SIG-M5 treated with dmso at 0.1 percent for 504 hours (cell line): ENCODE measurements at regions not wholly inside any gene's neighbourhood (a gene's known extent, or its start where the extent isn't known, plus 50 kb on each side); places are given as distances from the start of the nearest gene placed in this dataset.

Experiments used
- DNase-seq: peaks from one replicate; lab custom pipeline; 2025; ENCODE audit not compliant: unreplicated experiment; lab: John Stamatoyannopoulos, UW

DNA sequence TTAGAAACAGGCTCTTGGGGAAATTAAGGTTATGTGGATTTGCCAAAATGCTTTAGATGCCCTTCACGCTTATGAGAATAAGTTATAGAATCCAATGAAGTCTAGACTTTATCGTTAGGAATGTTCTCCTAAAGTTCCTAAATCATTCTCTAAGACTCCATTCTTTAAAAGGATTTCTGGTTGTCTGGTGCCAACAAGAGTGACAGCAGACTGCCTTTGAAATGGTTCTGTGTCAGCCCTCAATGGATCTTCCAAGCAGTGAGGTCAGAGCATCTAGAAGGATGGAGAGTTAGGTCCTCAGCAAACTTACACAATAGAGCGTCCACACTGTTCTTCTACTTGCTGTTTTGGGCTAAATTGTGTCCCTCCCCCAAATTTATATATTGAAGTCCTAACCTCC, 473.3 kb downstream of the GATA3 start:
- DNase-seq: no peak

DNA sequence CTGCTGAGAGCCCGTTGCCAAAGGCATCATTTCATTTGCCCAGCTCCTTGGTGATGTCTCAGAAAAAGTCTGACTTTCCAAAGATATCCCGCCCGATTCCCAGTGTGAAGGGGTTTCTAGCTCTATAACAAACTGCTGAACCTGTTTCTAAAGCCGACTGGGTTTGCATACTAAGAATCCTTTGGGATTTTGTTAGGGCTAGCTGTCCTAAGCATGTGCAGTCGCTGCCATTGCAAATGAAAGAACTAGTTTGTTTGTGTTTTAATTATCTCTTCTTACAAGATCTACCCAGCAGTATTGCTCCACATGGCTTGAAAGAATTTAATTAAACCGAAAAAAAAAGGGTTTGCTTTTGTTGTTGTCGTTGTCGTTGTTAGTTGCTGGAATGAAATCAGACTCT, 476.6 kb downstream of the GATA3 start:
- DNase-seq: no peak

DNA sequence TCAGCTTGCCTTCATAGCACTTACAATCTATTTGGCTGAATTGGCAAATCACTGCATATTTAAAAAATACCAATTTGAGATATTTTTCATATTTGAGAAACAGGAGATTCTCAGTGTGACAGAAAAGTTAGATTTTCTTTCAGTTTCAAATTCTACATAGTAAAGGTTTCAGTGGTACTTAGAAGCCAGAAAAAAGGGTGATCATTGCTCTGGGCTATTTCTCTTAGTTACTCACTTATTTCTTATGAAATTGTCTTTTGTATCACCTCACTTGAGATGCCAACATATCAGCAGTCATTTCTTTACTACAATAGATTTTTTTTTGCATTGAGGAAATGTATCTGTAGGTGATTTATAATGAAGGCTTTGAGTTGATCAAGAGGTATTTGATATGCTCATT, 478.2 kb downstream of the GATA3 start:
- DNase-seq: no peak

DNA sequence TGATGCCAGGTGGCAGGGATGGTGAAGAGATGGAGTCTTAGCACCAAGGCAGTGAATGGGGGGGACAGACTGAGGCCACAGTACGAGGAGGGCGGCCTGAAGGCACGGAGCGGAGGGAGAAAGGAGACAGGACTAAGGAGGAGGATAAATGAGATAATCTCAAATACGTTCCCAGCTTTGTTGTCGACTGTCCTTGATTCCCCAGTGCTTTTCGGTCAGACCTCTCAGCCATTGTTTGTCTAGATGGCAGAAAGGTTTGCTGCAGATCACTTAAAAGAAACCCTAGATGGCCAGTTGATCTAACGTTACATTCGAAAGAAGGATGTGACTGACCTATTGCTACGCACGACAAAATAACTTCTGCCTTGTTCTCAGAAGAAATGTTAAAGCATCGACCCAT, 479.0 kb downstream of the GATA3 start:
- no peak for DNase-seq

DNA sequence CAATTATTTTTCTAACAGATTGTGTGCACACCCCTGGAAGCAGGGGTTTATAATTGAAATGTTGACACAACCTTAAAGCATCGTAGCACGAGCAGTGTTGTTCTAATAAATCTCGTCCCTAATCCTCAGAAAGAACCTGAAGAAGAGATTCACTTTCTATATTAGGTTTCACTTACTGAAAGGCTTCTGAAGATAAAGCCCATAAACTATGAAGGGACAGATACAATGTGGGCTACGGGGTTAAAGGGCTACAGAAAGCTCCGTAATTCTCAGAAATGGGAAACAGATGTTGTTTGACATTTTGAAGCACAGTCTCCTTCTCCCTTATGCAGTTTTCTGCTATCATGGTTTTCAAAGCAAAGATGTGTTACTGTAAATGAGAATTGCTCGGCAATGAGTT, 479.6 kb downstream of the GATA3 start:
- no peak for DNase-seq

DNA sequence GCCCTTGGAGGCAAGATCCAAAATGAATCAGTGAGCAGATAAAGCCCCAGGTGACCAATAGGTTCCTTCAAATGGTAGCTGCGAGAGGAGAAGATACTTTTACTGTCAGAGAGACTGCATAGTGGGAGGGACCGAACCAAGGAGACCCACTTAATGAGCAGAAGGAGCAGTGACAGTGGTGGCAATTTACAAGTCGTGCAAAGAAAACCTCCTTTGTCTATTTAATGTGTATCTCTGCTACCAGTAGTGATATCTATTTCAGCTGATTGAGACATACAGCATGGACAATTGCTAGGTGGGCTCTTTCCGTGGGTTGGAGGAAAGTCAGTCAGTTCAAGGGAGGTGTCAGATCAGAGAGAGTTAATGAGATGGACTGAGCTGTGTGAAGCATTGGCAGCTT, 480.4 kb downstream of the GATA3 start:
- DNase-seq: no peak

DNA sequence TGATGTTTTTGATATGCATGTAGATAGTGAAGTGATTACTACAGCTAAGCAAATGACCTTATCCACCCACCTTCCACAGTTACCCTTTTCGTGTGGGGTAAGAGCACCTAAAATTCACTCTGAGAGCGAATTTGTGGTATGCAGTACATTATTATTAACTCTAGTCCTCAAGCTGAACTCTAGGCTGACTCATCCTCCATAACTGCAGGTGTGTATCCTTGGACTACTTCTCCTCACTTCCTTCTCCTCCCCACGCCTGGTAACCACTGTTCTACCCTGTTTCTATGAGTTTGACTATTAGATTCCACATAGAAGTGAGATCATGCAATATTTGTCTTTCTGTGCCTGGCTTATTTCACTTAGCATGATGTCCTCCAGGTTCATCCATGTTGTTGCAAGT, 484.6 kb downstream of the GATA3 start:
- DNase-seq: no peak

DNA sequence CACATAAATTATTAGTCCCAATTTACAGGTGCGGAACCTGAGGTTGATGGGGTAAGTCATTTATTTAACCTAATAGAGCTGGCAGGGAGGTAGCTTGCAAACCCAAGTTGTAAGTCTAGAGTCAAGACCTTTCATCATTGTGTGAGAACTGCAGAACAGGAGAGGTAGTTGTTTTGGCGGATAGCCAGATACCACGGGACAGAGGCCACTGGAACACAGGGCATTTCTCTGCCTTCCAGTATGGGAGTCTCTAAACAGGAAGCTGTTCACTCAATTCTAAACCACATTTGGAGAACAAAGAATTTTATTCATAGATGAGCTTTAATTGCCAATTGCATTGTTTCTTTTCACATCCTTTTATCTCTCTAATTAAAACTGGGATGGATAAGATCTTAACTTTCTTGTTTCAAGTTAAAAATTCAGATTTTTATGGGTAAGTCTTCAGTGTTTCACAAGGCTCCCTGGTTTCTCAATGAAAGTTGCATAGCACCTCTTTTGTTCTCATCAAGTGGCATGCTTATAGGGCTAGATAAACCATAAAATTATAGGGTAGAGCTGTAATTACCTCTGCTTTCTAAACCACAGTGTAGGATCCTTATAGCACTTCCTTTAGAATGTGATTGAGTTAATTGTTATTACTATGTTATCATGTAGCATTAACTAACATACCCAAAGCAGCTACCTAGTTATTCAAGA, 489.0 kb downstream of the GATA3 start:
- peak; percentile 3 for DNase-seq

DNA sequence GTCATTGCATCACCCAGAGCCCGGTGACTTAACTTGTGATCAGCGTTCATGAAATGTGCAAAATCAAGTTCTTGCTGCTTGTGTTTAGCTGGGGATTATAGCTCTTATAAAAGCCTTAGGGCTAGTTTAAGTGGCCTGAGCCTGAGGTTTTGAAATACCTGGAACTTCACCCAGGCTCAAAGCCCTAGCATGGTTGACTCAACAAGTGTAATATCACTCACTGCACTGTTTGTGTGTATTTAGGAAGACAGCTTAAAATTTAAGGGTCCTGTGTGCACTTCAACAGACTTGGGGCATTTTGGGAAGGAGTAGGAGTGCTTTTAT, 489.5 kb downstream of the GATA3 start:
- peak; percentile 41 for DNase-seq

DNA sequence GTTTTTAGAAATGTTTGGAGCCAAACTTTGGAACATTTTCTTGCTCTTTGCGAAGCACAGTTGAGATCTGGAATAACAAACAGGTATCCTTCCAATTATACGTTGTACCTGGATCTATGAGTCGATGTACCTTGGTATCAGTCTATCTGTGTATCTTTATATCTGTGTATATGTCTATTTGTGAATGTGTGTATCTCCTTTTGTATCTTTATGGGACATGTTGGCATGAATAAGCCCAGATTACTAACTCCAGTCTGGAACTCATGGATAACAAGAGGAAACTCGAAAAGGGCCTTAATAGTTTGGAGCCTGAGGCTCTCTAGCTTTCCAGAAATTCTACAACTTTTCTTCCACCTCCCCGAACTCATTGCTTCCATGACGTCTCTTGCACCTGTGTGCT, 490.0 kb downstream of the GATA3 start:
- no peak for DNase-seq

DNA sequence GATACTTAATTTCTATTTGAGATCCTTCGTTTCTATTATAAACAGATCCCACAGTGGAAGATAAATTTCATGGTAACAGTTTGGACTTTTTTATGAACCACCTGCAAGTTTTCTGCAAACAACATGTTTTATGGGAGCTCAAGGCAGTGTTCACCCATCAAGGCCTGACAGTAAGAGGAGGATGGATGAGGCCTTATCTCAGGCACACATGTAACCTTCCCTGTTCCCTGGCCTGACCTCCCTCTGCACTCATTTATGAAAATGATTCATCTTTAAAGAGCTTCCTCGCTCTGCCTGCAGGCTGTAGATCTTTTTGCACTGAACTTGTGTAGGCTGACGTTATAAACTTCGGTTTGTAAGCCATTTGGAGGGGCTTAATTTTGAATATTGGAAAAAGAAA, 500.1 kb downstream of the GATA3 start:
- DNase-seq: no peak

DNA sequence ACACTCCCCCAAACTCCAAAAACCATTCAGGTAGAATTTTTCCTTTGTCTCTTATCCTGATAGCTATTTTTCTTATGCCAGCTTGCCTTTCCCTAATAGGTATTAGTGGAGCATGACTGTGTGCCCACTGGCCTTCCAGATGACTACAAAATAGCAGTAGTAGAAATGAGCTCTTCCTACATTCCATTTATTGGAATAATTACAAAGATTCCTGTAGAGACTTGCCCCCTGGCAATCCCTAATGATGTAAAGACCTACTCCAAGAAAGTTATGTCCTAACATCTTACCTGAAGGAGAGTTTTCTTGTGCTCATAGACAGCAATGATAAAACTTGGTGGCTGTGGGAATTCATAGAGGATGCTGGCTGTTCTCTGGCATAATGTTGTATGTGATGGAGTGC, 501.8 kb downstream of the GATA3 start:
- no peak for DNase-seq

DNA sequence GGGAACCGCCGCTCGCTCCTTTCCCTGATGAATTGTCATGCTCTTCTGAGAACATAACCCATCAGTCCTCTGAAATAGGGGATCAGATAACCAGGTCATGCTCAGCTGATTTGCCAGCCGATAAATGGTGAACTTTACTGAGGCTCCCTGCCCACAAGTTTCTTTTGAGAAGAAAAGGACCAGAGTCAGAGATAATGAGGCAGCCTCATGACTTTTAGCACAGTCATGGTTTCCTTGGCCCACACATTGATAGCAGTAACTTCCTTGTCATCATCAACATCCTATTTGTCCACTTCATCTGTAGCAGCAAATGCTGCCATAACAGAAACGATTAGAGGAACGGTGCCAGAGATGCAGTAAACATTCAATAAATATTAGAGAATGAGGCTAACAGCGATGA, 509.0 kb downstream of the GATA3 start:
- DNase-seq: no peak

DNA sequence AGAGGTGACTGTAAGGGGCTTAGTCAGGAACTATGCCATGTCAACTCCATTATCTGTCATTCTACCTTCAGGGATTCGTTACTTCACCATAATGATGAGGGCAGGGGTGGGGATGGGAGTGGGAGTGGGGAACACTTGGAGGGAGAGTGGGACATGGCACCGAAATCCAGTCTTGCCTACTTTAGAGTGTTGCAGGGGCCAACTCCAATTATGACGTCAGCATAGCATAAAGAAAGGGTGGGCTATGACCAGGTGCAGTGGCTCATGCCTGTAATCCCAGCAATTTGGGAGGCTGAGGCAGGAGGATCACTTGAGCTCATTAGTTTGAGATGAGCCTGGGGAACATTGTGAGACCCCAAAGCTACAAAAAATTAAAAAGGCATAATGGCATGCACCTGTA, 512.2 kb downstream of the GATA3 start:
- no peak for DNase-seq

DNA sequence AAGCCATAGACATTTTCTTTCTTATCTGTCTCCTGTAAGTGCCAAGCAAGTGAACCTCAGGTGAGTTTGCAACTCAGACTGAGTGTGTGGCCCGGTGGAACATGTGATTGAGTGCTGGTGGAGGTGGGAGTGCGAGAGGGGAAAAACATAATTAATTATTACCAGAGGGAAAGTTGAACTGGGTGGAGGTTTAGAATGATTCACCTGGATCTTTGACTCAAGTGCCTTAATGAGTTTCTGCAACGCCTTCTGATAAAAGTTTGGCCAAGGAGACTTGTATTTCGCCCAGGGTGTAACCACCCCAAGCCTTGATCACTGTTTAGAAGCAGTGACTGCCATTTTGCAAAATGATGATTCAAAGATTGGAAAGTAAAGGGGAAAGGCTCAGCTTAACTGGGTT, 513.9 kb downstream of the GATA3 start:
- no peak for DNase-seq

DNA sequence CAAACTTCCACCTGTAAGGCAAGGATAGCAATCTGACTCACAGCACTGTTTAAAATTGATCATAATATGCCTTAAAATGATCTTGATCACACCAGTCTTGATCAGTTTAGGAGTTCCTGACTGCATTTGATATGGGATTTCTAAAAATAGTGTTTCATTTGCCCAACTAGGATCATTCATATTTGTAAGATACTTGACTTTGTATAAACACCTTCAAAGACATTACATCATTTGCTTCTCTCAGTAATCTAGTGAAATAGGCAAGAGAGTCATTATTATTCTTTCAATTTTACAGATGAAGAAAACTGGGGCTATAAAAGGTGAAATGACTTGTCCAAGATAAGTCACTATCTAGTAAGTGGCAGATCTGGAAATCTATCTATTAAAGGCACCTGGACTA, 521.1 kb downstream of the GATA3 start:
- DNase-seq: no peak

DNA sequence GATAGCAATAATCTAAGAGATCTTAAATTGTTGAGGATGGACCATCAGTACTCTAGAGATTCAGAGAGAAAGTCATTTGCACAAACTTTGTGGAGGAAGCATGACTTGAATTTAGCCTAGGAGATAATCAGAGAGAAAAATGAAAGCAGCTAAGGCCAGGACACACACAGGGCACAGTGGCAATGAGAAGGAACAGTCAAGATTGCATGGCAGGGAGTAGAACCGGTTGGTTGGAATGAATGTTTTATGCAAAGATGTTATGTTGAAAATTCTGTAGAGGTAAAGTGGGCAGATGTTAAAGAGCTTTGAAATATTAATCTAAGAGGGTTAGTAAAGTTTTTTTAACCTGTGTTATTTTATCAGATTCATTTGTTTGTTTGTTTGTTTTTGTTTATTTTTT, 521.8 kb downstream of the GATA3 start:
- DNase-seq: no peak

DNA sequence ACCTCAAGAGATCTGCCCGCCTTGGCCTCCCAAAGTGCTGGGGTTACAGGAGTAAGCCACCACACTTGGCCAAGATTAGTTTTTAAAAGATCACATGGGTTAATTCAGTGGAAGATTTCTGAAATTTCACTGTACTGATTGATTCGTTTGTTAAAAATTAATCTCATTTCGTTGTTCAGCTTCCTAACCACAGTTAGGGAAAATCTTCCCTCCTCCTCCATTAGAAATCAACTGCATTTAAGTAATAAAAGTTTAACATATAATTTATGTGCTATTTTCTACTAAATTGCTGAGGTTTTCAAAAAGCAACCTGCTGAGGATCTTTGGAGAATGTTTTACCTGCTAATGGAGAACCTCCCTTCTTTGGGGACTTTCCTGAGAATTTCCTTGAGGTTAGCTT, 522.4 kb downstream of the GATA3 start:
- DNase-seq: no peak

DNA sequence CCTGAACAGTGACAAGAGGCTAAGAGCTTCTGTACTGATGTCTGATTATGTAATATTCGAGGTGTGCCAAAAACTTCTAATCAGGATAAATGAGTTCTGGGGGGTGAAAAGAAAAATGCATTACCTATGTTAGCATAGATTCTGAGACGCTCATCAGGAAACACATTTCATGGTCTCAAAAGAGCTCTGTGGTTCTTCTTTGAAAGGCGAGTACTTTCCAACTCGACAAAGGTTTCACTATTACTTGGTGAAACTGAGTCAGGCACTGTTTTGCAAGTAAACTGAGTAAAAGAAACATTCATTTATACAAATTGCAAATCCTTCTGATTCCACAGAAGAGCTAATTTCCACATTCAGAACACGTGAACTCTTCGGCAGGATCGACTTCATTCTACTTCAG, 523.2 kb downstream of the GATA3 start:
- no peak for DNase-seq

DNA sequence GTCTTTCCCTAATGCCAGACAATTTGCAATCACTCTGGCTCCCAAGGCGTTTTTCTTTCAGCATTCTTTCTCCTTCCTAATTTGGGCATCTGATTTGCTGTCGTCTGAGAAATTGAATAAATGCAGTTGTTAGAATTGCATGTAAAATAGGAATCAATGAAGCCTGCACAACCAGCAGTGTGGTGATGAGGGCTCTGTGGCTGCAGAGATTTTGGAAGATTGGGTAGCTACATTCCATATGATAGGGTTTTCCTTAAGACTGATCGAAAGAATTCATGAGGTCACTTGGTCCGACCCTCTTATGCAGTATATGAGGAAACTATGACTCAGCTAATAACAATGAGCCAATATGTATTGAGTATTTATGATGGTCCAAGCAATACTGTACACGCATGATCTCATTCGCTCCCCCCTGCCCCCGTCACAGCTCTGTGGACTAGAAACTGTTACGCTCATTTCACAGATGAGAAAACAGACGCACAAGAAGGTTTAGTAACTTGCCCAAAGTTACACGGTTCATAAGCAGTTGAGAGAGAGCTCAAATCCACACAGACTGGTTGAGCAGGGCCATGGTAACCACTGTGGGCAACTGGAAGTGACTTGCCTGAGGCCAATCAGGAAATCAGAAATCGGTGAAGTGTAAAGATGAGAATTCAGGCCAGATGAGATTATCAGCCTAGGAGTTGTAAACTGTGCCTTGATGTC, 527.2 kb downstream of the GATA3 start:
- no peak for DNase-seq

DNA sequence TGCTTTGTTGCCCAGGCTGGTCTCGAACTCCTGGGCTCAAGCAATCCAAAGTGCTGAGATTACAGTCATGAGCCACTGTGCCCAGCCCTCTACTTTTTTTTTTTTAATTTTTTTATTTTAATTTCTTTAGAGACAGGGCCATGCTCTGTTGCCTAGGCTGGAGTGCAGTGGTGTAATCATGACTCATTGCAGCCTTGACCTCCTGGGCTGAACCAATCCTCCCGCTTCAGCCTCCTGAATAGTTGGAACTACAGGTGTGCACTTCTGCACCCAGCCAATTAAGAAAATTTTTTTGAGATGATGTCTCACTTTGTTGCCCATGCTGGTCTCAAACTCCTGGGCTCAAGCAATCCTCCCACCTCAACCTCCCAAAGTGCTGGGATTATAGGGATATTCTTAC, 528.6 kb downstream of the GATA3 start:
- DNase-seq: no peak

DNA sequence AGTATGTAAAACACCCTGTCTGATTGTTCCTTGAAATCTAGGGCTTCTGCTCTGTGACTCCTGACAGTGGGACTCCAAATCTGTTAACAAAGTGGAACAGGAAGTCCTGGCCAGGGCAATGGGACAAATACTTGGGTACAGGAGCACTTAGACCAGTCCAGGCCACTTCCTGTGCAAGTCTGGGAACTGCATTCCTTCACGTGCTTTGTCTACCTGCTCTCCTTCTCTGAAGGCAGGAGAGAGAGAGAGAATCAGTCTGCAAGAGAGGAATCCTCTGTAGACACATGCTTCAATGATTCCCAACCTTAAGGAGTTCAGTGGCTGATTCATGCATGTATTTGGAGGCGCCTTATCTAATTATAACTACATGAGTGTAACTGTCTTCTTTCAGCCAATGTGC, 530.2 kb downstream of the GATA3 start:
- DNase-seq: no peak

DNA sequence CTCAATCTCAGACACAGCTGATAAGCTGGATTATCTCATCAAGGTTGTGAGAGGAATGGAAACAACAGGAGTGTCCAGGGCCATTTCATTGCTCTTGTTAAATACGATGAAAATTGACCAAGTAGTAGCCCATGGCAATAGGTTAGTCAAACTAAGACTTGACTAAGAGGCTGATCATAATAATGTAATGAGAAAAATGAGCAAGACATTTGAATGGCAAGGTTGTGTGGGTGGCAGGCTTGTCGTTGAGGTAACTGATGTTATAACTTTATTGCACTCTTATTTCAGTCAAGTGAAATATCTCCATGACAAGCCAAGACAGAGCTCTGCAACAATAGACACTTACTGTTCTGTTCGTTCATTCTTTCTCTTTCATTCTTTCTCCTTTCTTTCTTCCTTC, 532.0 kb downstream of the GATA3 start:
- DNase-seq: no peak
